ENCODE measurements at regions not wholly inside any gene's neighbourhood (a gene's known extent, or its start where the extent isn't known, plus 50 kb on each side); places are given as distances from the start of the nearest gene placed in this dataset.

GRCh38 chr12:76627346-76628135, 68.0 kb upstream of the OSBPL8 start:
- H3K4me3 ChIP-seq (ENCODE audit: low read depth, low read length): no peak overlapping the region
- in situ Hi-C loops (cut with HindIII; ENCODE audit: low sequenced_read_pairs): no loop called here
- TF ChIP-seq CTCF (IDR thresholded peaks at IDR 0.05; ENCODE audit: low read depth, low read length, missing control alignments): no peak
- no peak for DNase-seq (ENCODE audit: low read depth)

GRCh38 chr12:76628745-76629144, 69.2 kb upstream of the OSBPL8 start:
- no peak for DNase-seq (ENCODE audit: low read depth)
- in situ Hi-C loops (cut with HindIII; ENCODE audit: low sequenced_read_pairs): no loop called here
- no peak for TF ChIP-seq CTCF (IDR thresholded peaks at IDR 0.05; ENCODE audit: low read depth, low read length, missing control alignments)
- no peak overlapping the region for H3K4me3 ChIP-seq (ENCODE audit: low read depth, low read length)

GRCh38 chr12:76631741-76632140, 72.2 kb upstream of the OSBPL8 start:
- in situ Hi-C loops (cut with HindIII; ENCODE audit: low sequenced_read_pairs): no loop called here
- TF ChIP-seq CTCF (IDR thresholded peaks at IDR 0.05; ENCODE audit: low read depth, low read length, missing control alignments): no peak
- no peak overlapping the region for H3K4me3 ChIP-seq (ENCODE audit: low read depth, low read length)
- no peak for DNase-seq (ENCODE audit: low read depth)

GRCh38 chr12:76633415-76633814, 73.8 kb upstream of the OSBPL8 start:
- H3K4me3 ChIP-seq (ENCODE audit: low read depth, low read length): no peak overlapping the region
- in situ Hi-C loops (cut with HindIII; ENCODE audit: low sequenced_read_pairs): no loop called here
- no peak for DNase-seq (ENCODE audit: low read depth)
- TF ChIP-seq CTCF (IDR thresholded peaks at IDR 0.05; ENCODE audit: low read depth, low read length, missing control alignments): no peak

GRCh38 chr12:76634133-76634532, 74.6 kb upstream of the OSBPL8 start:
- in situ Hi-C loops (cut with HindIII; ENCODE audit: low sequenced_read_pairs): no loop called here
- H3K4me3 ChIP-seq (ENCODE audit: low read depth, low read length): no peak overlapping the region
- TF ChIP-seq CTCF (IDR thresholded peaks at IDR 0.05; ENCODE audit: low read depth, low read length, missing control alignments): no peak
- DNase-seq (ENCODE audit: low read depth): no peak

GRCh38 chr12:76636121-76636692, 76.6 kb upstream of the OSBPL8 start:
- no peak overlapping the region for H3K4me3 ChIP-seq (ENCODE audit: low read depth, low read length)
- in situ Hi-C loops (cut with HindIII; ENCODE audit: low sequenced_read_pairs): no loop called here
- TF ChIP-seq CTCF (IDR thresholded peaks at IDR 0.05; ENCODE audit: low read depth, low read length, missing control alignments): no peak
- no peak for DNase-seq (ENCODE audit: low read depth)
